Peyer's patch (tissue), 4 donors: ENCODE measurements at regions not wholly inside any gene's neighbourhood (a gene's known extent, or its start where the extent isn't known, plus 50 kb on each side); places are given as distances from the start of the nearest gene placed in this dataset.

Source experiments
- CTCF ChIP-seq, 6 experiments: fragments of 450-650 bp in 4 of 6; fragments of 200-600 bp in 2 of 6; sonication (generic) in 1 of 6; IDR thresholded peaks; one replicate each; pipeline ENCODE4 v1.5.1; 2017 to 2019; ENCODE audit warnings: antibody characterized with exemption in 6 of 6, mild to moderate bottlenecking in 3 of 6, moderate library complexity in 1 of 6
- POLR2A ChIP-seq, 2 donors: fragments of 450-650 bp; IDR thresholded peaks; one replicate each; pipeline ENCODE4 v1.5.1; 2017; ENCODE audit warnings: antibody characterized with exemption in 2 of 2, mild to moderate bottlenecking in 2 of 2, moderate library complexity in 2 of 2

GRCh38 chr20:50308166-50308512 lies 117.5 kb downstream of the CEBPB start:
- TF ChIP-seq CTCF (IDR thresholded peaks at IDR 0.05) (no peak), POLR2A (IDR thresholded peaks at IDR 0.05) (no peak)
